ENCODE measurements at regions not wholly inside any gene's neighbourhood (a gene's known extent, or its start where the extent isn't known, plus 50 kb on each side); places are given as distances from the start of the nearest gene placed in this dataset.

- DNase-seq: no peak
- in situ Hi-C loops (cut with HindIII; ENCODE audit: low pct_ligation_motif_present, low sequenced_read_pairs): no loop called here
- no peak for TF ChIP-seq CTCF (IDR thresholded peaks at IDR 0.05; ENCODE audit: low read depth, low read length, missing control alignments)
These were observed 512.2 kb upstream of the INTU start for GRCh38 chr4:127120441-127121090.

GRCh38 chr4:127124919-127125318, 507.8 kb upstream of the INTU start:
- no peaks in the 10 kb centered on the region for H3K27me3 ChIP-seq (replicated peaks)

More at GRCh38 chr4:127120441-127121090, 512.2 kb upstream of the INTU start:
- Histone ChIP-seq H3K36me3 (replicated peaks) (no peaks in the 10 kb centered on the region), H3K27me3 (replicated peaks) (no peaks in the 10 kb centered on the region), H3K4me3 (ENCODE audit: low read depth, low read length) (no peak overlapping the region), H3K27ac (no peak overlapping the region)

GRCh38 chr4:127126718-127127117, 506.0 kb upstream of the INTU start:
- in situ Hi-C loops (cut with HindIII; ENCODE audit: low pct_ligation_motif_present, low sequenced_read_pairs): no loop called here
- no peak for TF ChIP-seq CTCF (IDR thresholded peaks at IDR 0.05; ENCODE audit: low read depth, low read length, missing control alignments)
- no peaks in the 10 kb centered on the region for H3K27me3 ChIP-seq (replicated peaks)
- H3K27ac ChIP-seq: no peak overlapping the region
- no peak for DNase-seq
- no peak overlapping the region for H3K4me3 ChIP-seq (ENCODE audit: low read depth, low read length)
- H3K36me3 ChIP-seq (replicated peaks): no peaks in the 10 kb centered on the region

More at GRCh38 chr4:127124919-127125318, 507.8 kb upstream of the INTU start:
- DNase-seq: no peak
- in situ Hi-C loops (cut with HindIII; ENCODE audit: low pct_ligation_motif_present, low sequenced_read_pairs): no loop called here
- Histone ChIP-seq H3K36me3 (replicated peaks) (no peaks in the 10 kb centered on the region), H3K4me3 (ENCODE audit: low read depth, low read length) (no peak overlapping the region), H3K27ac (no peak overlapping the region)
- TF ChIP-seq CTCF (IDR thresholded peaks at IDR 0.05; ENCODE audit: low read depth, low read length, missing control alignments): peak; percentile 41

- no peak for TF ChIP-seq CTCF (IDR thresholded peaks at IDR 0.05; ENCODE audit: low read depth, low read length, missing control alignments)
- H3K4me3 ChIP-seq (ENCODE audit: low read depth, low read length): no peak overlapping the region
- H3K36me3 ChIP-seq (replicated peaks): no peaks in the 10 kb centered on the region
- DNase-seq: no peak
- in situ Hi-C loops (cut with HindIII; ENCODE audit: low pct_ligation_motif_present, low sequenced_read_pairs): no loop called here
- H3K27ac ChIP-seq: no peak overlapping the region
- no peaks in the 10 kb centered on the region for H3K27me3 ChIP-seq (replicated peaks)
These were observed 501.2 kb upstream of the INTU start for GRCh38 chr4:127131527-127131926.

GRCh38 chr4:127134490-127134889, 498.3 kb upstream of the INTU start:
- in situ Hi-C loops (cut with HindIII; ENCODE audit: low pct_ligation_motif_present, low sequenced_read_pairs): no loop called here
- Histone ChIP-seq H3K4me3 (ENCODE audit: low read depth, low read length) (no peak overlapping the region), H3K27me3 (replicated peaks) (no peaks in the 10 kb centered on the region), H3K27ac (no peak overlapping the region), H3K36me3 (replicated peaks) (no peaks in the 10 kb centered on the region)
- DNase-seq: no peak
- TF ChIP-seq CTCF (IDR thresholded peaks at IDR 0.05; ENCODE audit: low read depth, low read length, missing control alignments): no peak

GRCh38 chr4:127138586-127138985, 494.2 kb upstream of the INTU start:
- no peak for DNase-seq
- in situ Hi-C loops (cut with HindIII; ENCODE audit: low pct_ligation_motif_present, low sequenced_read_pairs): no loop called here
- TF ChIP-seq CTCF (IDR thresholded peaks at IDR 0.05; ENCODE audit: low read depth, low read length, missing control alignments): no peak
- H3K4me3 ChIP-seq (ENCODE audit: low read depth, low read length): no peak overlapping the region
- no peak overlapping the region for H3K27ac ChIP-seq
- no peaks in the 10 kb centered on the region for H3K36me3 ChIP-seq (replicated peaks)
- no peaks in the 10 kb centered on the region for H3K27me3 ChIP-seq (replicated peaks)
